SKM-1 treated with dmso at 0.1 percent for 144 hours (cell line): ENCODE measurements at regions not wholly inside any gene's neighbourhood (a gene's known extent, or its start where the extent isn't known, plus 50 kb on each side); places are given as distances from the start of the nearest gene placed in this dataset.
"Not testable (repeated sequence)": the region's sequence is repeated elsewhere in the genome, so short reads cannot be mapped to it uniquely, and the experiment has no call there.

Experiments used
- DNase-seq: peaks from one replicate; lab custom pipeline; 2025; ENCODE audit not compliant: unreplicated experiment; lab: John Stamatoyannopoulos, UW

GRCh38 chr12:46711756-46712155, 114.0 kb downstream of the SLC38A4 start:
- DNase-seq = no peak

- DNase-seq = no peak
Observed at GRCh38 chr12:46710125-46710743, 115.6 kb downstream of the SLC38A4 start.

- DNase-seq = no peak
Observed at GRCh38 chr12:46702581-46703344, 123.0 kb downstream of the SLC38A4 start.

- DNase-seq = no peak
Observed at GRCh38 chr12:46701356-46701755, 124.4 kb downstream of the SLC38A4 start.

- no peak for DNase-seq
Observed at GRCh38 chr12:46699986-46700385, 125.8 kb downstream of the SLC38A4 start.

GRCh38 chr12:46698003-46698402, 127.8 kb downstream of the SLC38A4 start:
- no peak for DNase-seq

GRCh38 chr12:46693518-46693917, 132.3 kb downstream of the SLC38A4 start:
- DNase-seq = no peak

- DNase-seq = no peak
Observed at GRCh38 chr12:46693034-46693433, 132.8 kb downstream of the SLC38A4 start.

- no peak for DNase-seq
Observed at GRCh38 chr12:46692606-46693005, 133.2 kb downstream of the SLC38A4 start.

GRCh38 chr12:46686267-46686942, 139.4 kb downstream of the SLC38A4 start:
- DNase-seq = no peak

GRCh38 chr12:46684243-46684642, 141.6 kb downstream of the SLC38A4 start:
- DNase-seq = not testable (repeated sequence)

- DNase-seq = no peak
Observed at GRCh38 chr12:46682148-46682547, 143.6 kb downstream of the SLC38A4 start.

- DNase-seq = no peak
Observed at GRCh38 chr12:46680506-46680905, 145.3 kb downstream of the SLC38A4 start.

- DNase-seq = no peak
Observed at GRCh38 chr12:46679754-46680153, 146.0 kb downstream of the SLC38A4 start.

GRCh38 chr12:46678426-46678825, 147.4 kb downstream of the SLC38A4 start:
- no peak for DNase-seq

- DNase-seq = no peak
Observed at GRCh38 chr12:46677749-46678148, 148.0 kb downstream of the SLC38A4 start.

- no peak for DNase-seq
Observed at GRCh38 chr12:46676797-46677520, 148.8 kb downstream of the SLC38A4 start.

GRCh38 chr12:46676396-46676795, 149.4 kb downstream of the SLC38A4 start:
- DNase-seq = no peak

- DNase-seq = no peak
Observed at GRCh38 chr12:46675736-46676135, 150.1 kb downstream of the SLC38A4 start.

GRCh38 chr12:46674800-46675199, 151.0 kb downstream of the SLC38A4 start:
- no peak for DNase-seq

GRCh38 chr12:46674129-46674528, 151.7 kb downstream of the SLC38A4 start:
- no peak for DNase-seq
